IMR-90 (cell line): ENCODE measurements at regions not wholly inside any gene's neighbourhood (a gene's known extent, or its start where the extent isn't known, plus 50 kb on each side); places are given as distances from the start of the nearest gene placed in this dataset.

ENCODE experiments used
- ATAC-seq: fragments of 200-7000 bp; cut with Tn5 transposase; 2 replicates; pipeline ENCODE4 v1.9.1; 2020; ENCODE audit warnings: low read depth, mild to moderate bottlenecking, moderate library complexity
- BruUV-seq: library from RNA; stranded (reverse); fragments of 400-500 nt; replicated peaks from 2 replicates; lab custom pipeline; 2021; lab: Mats Ljungman, UMichigan
- CTCF ChIA-PET: fragments of 300-600 bp; formaldehyde crosslinking; extraction: SDS; loops from one replicate; lab custom pipeline; 2021; ENCODE audit warnings: antibody characterized with exemption; lab: Yijun Ruan, JAX
- POLR2A ChIA-PET: fragments of 300-600 bp; sonication (Branson Sonifier 250); formaldehyde crosslinking; loops from one replicate; lab custom pipeline; 2022; ENCODE audit warnings: antibody characterized with exemption; ENCODE audit not compliant: unreplicated experiment; lab: Charles Lee
- DNase-seq: peaks from one replicate; pipeline ENCODE4 v3.0.0; 2013
- H2AFZ ChIP-seq: replicated peaks from 2 replicates; pipeline ENCODE3; 2013; ENCODE audit warnings: low read length, mild to moderate bottlenecking; ENCODE audit not compliant: poor library complexity
- H2AK5ac ChIP-seq: 2 replicates; pipeline ENCODE4 v1.6.1; 2013; ENCODE audit warnings: low read depth, low read length, inconsistent platforms
- H2AK9ac ChIP-seq: replicated peaks from 2 replicates; pipeline ENCODE3; 2013; ENCODE audit warnings: mild to moderate bottlenecking, low read depth, low read length, moderate library complexity; ENCODE audit not compliant: poor library complexity
- H2BK120ac ChIP-seq: 2 replicates; pipeline ENCODE4 v1.6.1; 2013; ENCODE audit warnings: low read depth, low read length, inconsistent platforms
- H2BK15ac ChIP-seq: 3 replicates; pipeline ENCODE4 v1.6.1; 2013; ENCODE audit warnings: low read depth, low read length, inconsistent platforms
- H2BK20ac ChIP-seq: 2 replicates; pipeline ENCODE4 v1.6.1; 2013; ENCODE audit warnings: low read depth, mild to moderate bottlenecking, inconsistent platforms, low read length, moderate library complexity
- H2BK5ac ChIP-seq: 2 replicates; pipeline ENCODE4 v1.6.1; 2013; ENCODE audit warnings: mild to moderate bottlenecking, low read depth, low read length, inconsistent platforms; ENCODE audit not compliant: poor library complexity, severe bottlenecking
- H3K14ac ChIP-seq: replicated peaks from 2 replicates; pipeline ENCODE4 v1.6.1; 2013; ENCODE audit warnings: low read depth, low read length, inconsistent platforms
- H3K18ac ChIP-seq: 2 replicates; pipeline ENCODE4 v1.6.1; 2013; ENCODE audit warnings: low read depth, low read length, control low read depth
- H3K23ac ChIP-seq: 2 replicates; pipeline ENCODE4 v1.6.1; 2013; ENCODE audit warnings: low read depth, low read length, inconsistent platforms
- H3K27ac ChIP-seq: 2 replicates; pipeline ENCODE4 v1.5.1; 2013; ENCODE audit warnings: mild to moderate bottlenecking, control low read depth, low read length; ENCODE audit not compliant: insufficient read depth
- H3K27me3 ChIP-seq: 2 replicates; pipeline ENCODE4 v1.6.1; 2013; ENCODE audit warnings: low read length; ENCODE audit not compliant: control insufficient read depth, insufficient read depth
- H3K36me3 ChIP-seq: 2 replicates; pipeline ENCODE4 v1.6.1; 2013; ENCODE audit warnings: low read length, mixed read lengths; ENCODE audit not compliant: control insufficient read depth, insufficient read depth
- H3K4ac ChIP-seq: 2 replicates; pipeline ENCODE4 v1.6.1; 2013; ENCODE audit warnings: low read depth, low read length, inconsistent platforms
- H3K4me1 ChIP-seq: 2 replicates; pipeline ENCODE4 v1.6.1; 2013; ENCODE audit warnings: low read length, mixed read lengths; ENCODE audit not compliant: control insufficient read depth, insufficient read depth
- H3K4me2 ChIP-seq: 2 replicates; pipeline ENCODE4 v1.6.1; 2013; ENCODE audit warnings: low read depth, mild to moderate bottlenecking, control low read depth, low read length, moderate library complexity
- H3K4me3 ChIP-seq: 2 replicates; pipeline ENCODE4 v1.5.1; 2013; ENCODE audit warnings: low read depth, mild to moderate bottlenecking, control low read depth, low read length, moderate library complexity; ENCODE audit not compliant: insufficient read depth
- H3K56ac ChIP-seq: 2 replicates; pipeline ENCODE4 v1.6.1; 2013; ENCODE audit warnings: low read length, inconsistent platforms; ENCODE audit not compliant: insufficient read depth; ENCODE audit errors: extremely low read depth
- H3K79me1 ChIP-seq, 2 experiments: 2 replicates each; pipeline ENCODE4 v1.6.1; 2013; ENCODE audit warnings: low read length in 2 of 2, inconsistent platforms in 1 of 2, low read depth in 1 of 2
- H3K9ac ChIP-seq: 2 replicates; pipeline ENCODE4 v1.6.1; 2013; ENCODE audit warnings: low read depth, low read length, control low read depth
- H3K9me1 ChIP-seq: 2 replicates; pipeline ENCODE4 v1.6.1; 2013; ENCODE audit warnings: low read length, inconsistent platforms; ENCODE audit not compliant: insufficient read depth
- H3K9me3 ChIP-seq: 2 replicates; pipeline ENCODE4 v1.6.1; 2013; ENCODE audit warnings: low read length; ENCODE audit not compliant: control insufficient read depth, insufficient read depth
- H4K20me1 ChIP-seq: 2 replicates; pipeline ENCODE4 v1.6.1; 2013; ENCODE audit warnings: low read length, inconsistent platforms; ENCODE audit not compliant: insufficient read depth
- H4K5ac ChIP-seq: 2 replicates; pipeline ENCODE4 v1.6.1; 2013; ENCODE audit warnings: mild to moderate bottlenecking, low read depth, low read length, control low read depth
- H4K8ac ChIP-seq, 2 experiments: 2 replicates each; pipeline ENCODE4 v1.6.1; 2013; ENCODE audit warnings: low read depth in 2 of 2, low read length in 2 of 2, control low read depth in 1 of 2, inconsistent platforms in 1 of 2
- H4K91ac ChIP-seq: 2 replicates; pipeline ENCODE4 v1.6.1; 2013; ENCODE audit warnings: low read depth, low read length, inconsistent platforms; ENCODE audit not compliant: insufficient read depth
- BHLHE40 ChIP-seq: fragments of 150-350 bp; IDR thresholded peaks from 2 replicates; pipeline ENCODE4 v1.6.1; 2016; ENCODE audit warnings: mild to moderate bottlenecking, low read depth, low read length
- CEBPB ChIP-seq: IDR thresholded peaks from 2 replicates; pipeline ENCODE4 v1.6.1; 2012; ENCODE audit warnings: low read depth, low read length, improper control_type of control experiment
- CHD1 ChIP-seq: IDR thresholded peaks from 2 replicates; pipeline ENCODE4 v1.6.1; 2012; ENCODE audit warnings: low read depth, low read length, improper control_type of control experiment
- ELK1 ChIP-seq: fragments of 150-350 bp; IDR thresholded peaks from 2 replicates; pipeline ENCODE4 v1.6.1; 2016; ENCODE audit warnings: low read depth, mild to moderate bottlenecking, low read length, moderate library complexity, borderline replicate concordance
- FOS ChIP-seq: fragments of 150-350 bp; IDR thresholded peaks from 2 replicates; pipeline ENCODE4 v1.6.1; 2016; ENCODE audit warnings: low read depth, low read length
- MAFK ChIP-seq: IDR thresholded peaks from 2 replicates; pipeline ENCODE4 v1.6.1; 2012; ENCODE audit warnings: low read depth, low read length, improper control_type of control experiment
- MAZ ChIP-seq: IDR thresholded peaks from 2 replicates; pipeline ENCODE4 v1.6.1; 2012; ENCODE audit warnings: low read depth, mild to moderate bottlenecking, low read length, improper control_type of control experiment, moderate library complexity, borderline replicate concordance
- MXI1 ChIP-seq: IDR thresholded peaks from 2 replicates; pipeline ENCODE4 v1.6.1; 2012; ENCODE audit warnings: low read depth, mild to moderate bottlenecking, low read length, moderate library complexity, borderline replicate concordance
- NFE2L2 ChIP-seq: fragments of 150-350 bp; IDR thresholded peaks from 2 replicates; pipeline ENCODE4 v1.6.1; 2016; ENCODE audit warnings: low read depth, mild to moderate bottlenecking, low read length
- POLR2A ChIP-seq: IDR thresholded peaks from 2 replicates; pipeline ENCODE4 v1.6.1; 2012; ENCODE audit warnings: mild to moderate bottlenecking, low read depth, low read length
- RAD21 ChIP-seq: IDR thresholded peaks from 2 replicates; pipeline ENCODE4 v1.6.1; 2012; ENCODE audit warnings: low read length, improper control_type of control experiment
- RCOR1 ChIP-seq: IDR thresholded peaks from 2 replicates; pipeline ENCODE4 v1.6.1; 2012; ENCODE audit warnings: mild to moderate bottlenecking, low read length, improper control_type of control experiment; ENCODE audit not compliant: insufficient replicate concordance
- RFX5 ChIP-seq: IDR thresholded peaks from 2 replicates; pipeline ENCODE4 v1.8.0; 2012; ENCODE audit warnings: low read depth, mild to moderate bottlenecking, low read length, moderate library complexity
- SMC3 ChIP-seq: fragments of 150-350 bp; IDR thresholded peaks from 2 replicates; pipeline ENCODE4 v1.6.1; 2016; ENCODE audit warnings: low read depth, mild to moderate bottlenecking, antibody characterized with exemption, low read length, moderate library complexity
- USF2 ChIP-seq: fragments of 150-350 bp; IDR thresholded peaks from 2 replicates; pipeline ENCODE4 v1.6.1; 2017; ENCODE audit warnings: mild to moderate bottlenecking, antibody characterized with exemption, low read length, low read depth
- WGBS, 2 experiments: methylation state at CpG; one replicate each; pipeline versions ENCODE4 v1.1.5 to v1.1.7; 2013; ENCODE audit warnings: missing lambda C conversion rate in 2 of 2; ENCODE audit not compliant: insufficient read length in 1 of 2; ENCODE audit errors: extremely low coverage in 2 of 2; 5-methylcytosine and 5-hydroxymethylcytosine counted together
- dilution Hi-C: fragments of 300-500 bp; cut with HindIII; formaldehyde crosslinking; loops from one replicate; pipeline ENCODE4 v1.14.3; 2018; ENCODE audit warnings: low sequenced_read_pairs; ENCODE audit not compliant: unreplicated experiment
- in situ Hi-C: fragments of 300-500 bp; cut with MboI; formaldehyde crosslinking; loops from 3 replicates; pipeline ENCODE4 v1.14.3; 2019; ENCODE audit warnings: low sequenced_read_pairs, inconsistent platforms, mixed read lengths
- intact Hi-C: fragments of 100-400 bp; cut with micrococcal nuclease; formaldehyde crosslinking; loops from 2 replicates; pipeline ENCODE4 v1.10.0; 2022
- TF ChIP-seq, protein P1 (sequence below): conservative IDR thresholded peaks from 2 replicates; pipeline ENCODE4 v1.5.1; 2012; ENCODE audit warnings: mild to moderate bottlenecking, low read depth, low read length, improper control_type of control experiment

GRCh38 chr14:96718407-96718806, 78.8 kb upstream of the VRK1 start:
- no TSS peak for BruUV-seq
- ATAC-seq (no peak), DNase-seq (no peak)
- no peak overlapping the region for H3K18ac ChIP-seq
- CTCF ChIA-PET: no interaction called here
- no peak overlapping the region for H3K56ac ChIP-seq
- H2BK5ac ChIP-seq: no peak overlapping the region
- H4K5ac ChIP-seq: no peak overlapping the region
- H3K4me1 ChIP-seq: no peaks in the 10 kb centered on the region
- H2AK9ac ChIP-seq: no peak overlapping the region
- no peak overlapping the region for H4K91ac ChIP-seq
- no peak overlapping the region for H3K4me3 ChIP-seq
- H4K20me1 ChIP-seq: no peaks in the 10 kb centered on the region
- no peak overlapping the region for H3K23ac ChIP-seq
- no peaks in the 10 kb centered on the region; the same call in 1 of the 2 replicates for H3K27me3 ChIP-seq
- H3K36me3 ChIP-seq: no peaks in the 10 kb centered on the region
- no peak for TF ChIP-seq POLR2A
- no peak for TF ChIP-seq BHLHE40
- no peak for TF ChIP-seq RCOR1
- no peak for TF ChIP-seq MXI1
- TF ChIP-seq RAD21: no peak
- TF ChIP-seq CEBPB: no peak
- TF ChIP-seq USF2: no peak
- TF ChIP-seq SMC3: no peak
- TF ChIP-seq ELK1: no peak
- TF ChIP-seq RFX5: no peak
- no peak for TF ChIP-seq NFE2L2
- TF ChIP-seq MAFK: no peak
- TF ChIP-seq CHD1: no peak
- no peak for TF ChIP-seq MAZ
- TF ChIP-seq, protein P1, sequence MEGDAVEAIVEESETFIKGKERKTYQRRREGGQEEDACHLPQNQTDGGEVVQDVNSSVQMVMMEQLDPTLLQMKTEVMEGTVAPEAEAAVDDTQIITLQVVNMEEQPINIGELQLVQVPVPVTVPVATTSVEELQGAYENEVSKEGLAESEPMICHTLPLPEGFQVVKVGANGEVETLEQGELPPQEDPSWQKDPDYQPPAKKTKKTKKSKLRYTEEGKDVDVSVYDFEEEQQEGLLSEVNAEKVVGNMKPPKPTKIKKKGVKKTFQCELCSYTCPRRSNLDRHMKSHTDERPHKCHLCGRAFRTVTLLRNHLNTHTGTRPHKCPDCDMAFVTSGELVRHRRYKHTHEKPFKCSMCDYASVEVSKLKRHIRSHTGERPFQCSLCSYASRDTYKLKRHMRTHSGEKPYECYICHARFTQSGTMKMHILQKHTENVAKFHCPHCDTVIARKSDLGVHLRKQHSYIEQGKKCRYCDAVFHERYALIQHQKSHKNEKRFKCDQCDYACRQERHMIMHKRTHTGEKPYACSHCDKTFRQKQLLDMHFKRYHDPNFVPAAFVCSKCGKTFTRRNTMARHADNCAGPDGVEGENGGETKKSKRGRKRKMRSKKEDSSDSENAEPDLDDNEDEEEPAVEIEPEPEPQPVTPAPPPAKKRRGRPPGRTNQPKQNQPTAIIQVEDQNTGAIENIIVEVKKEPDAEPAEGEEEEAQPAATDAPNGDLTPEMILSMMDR: no peak
- TF ChIP-seq FOS: no peak
- H3K79me1 ChIP-seq: no peaks in the 10 kb centered on the region
- H3K4me2 ChIP-seq: no peak overlapping the region
- no peak overlapping the region for H2BK20ac ChIP-seq
- no peak overlapping the region for H2AFZ ChIP-seq
- H3K9me1 ChIP-seq: no peaks in the 10 kb centered on the region
- H2AK5ac ChIP-seq: no peak overlapping the region
- no peak overlapping the region for H4K8ac ChIP-seq
- H3K27ac ChIP-seq: no peak overlapping the region
- in situ Hi-C loops (no loop called here), intact Hi-C loops (no loop called here), dilution Hi-C loops (no loop called here)
- no peaks in the 10 kb centered on the region for H3K9me3 ChIP-seq
- H2BK120ac ChIP-seq: no peak overlapping the region
- 50% methylated on average over 1 of the region's 4 CpGs; no CpG with 5 or more reads in 1 of the 2 experiments for WGBS, 2 experiments
- no peak overlapping the region for H3K9ac ChIP-seq
- H3K14ac ChIP-seq: no peak overlapping the region
- no peak overlapping the region for H2BK15ac ChIP-seq
- no peak overlapping the region for H3K4ac ChIP-seq
- POLR2A ChIA-PET: no interaction called here
